Medulla oblongata (tissue), 1 donor: ENCODE measurements at regions not wholly inside any gene's neighbourhood (a gene's known extent, or its start where the extent isn't known, plus 50 kb on each side); places are given as distances from the start of the nearest gene placed in this dataset.

Experiments
- DNase-seq: peaks from one replicate; pipeline ENCODE4 v3.0.0-alpha.2; 2015; ENCODE audit errors: extremely low spot score

DNA sequence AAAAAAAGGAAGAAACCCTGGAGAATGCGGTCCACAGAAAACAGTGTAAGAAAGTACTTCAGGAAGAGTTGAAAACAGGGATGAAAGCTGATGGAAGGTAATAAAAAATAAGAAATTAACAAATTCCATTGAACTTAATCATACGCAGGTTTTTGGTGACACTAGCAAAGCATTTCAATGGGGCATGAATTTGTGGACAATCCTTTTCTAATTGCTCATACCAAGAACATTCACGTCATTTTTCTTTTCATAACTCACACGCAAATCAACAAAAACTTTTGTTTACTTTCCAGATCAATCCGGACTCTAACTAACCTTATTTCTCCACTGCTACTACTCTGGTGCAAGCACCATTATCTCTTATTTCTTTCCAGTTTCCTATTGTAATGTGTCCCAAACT, 1195.0 kb downstream of the SLITRK5 start:
- DNase-seq, result no peak

GRCh38 chr13:88883741-88884140, 1212.6 kb downstream of the SLITRK5 start:
- no peak for DNase-seq

DNA sequence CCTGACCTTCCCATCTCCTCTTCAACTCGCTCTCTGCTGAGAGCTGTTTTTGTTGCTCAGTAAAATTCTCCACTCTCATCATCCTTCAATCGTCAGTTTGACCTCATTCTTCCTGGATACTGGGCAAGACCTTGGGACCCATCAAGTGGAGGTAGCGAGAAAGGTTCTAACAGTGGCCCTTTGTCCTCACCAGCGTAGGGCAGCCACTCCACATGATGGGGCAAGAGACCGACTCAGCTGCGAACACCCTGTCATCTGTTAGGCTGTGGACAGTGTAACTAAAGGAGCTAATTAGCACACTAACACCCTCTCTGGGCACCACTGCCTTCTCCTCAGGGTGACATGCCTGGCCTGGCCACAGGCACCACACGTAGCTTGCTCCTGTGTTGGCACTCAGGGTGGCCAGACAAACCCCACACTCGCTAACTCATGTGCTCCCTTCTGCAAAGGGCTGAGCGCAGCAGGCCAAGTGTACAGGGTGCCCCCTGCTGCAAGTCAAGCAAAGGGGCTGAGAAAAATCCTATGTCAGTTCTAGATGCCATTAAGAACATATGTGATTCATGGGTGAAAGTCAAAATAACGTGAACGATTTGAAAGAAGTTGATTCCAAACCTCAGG, 1216.0 kb downstream of the SLITRK5 start:
- DNase-seq, result no peak

- DNase-seq, result no peak
Measured at GRCh38 chr13:88895261-88895941, 1224.2 kb downstream of the SLITRK5 start.

DNA sequence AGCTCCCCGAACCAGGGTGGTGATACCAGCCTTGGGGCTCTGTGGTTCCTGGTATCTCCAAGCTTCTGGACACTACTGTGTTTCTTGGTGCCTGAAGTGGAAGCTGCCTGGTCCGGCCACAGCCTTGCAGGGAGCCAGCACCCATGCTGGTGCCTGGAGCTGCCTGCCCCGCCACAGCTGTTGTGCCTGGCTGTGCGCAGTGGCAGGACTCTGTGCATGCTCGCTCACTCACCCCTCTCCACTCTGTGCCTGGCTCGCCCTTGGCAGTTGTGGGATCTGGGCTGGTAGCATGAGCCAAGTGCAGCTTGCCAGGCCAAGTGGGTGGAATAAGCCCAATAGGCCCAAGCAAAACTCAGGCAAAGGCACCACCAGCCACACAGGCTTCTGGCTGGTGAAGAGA, 1225.3 kb downstream of the SLITRK5 start:
- peak; percentile 23 for DNase-seq

DNA sequence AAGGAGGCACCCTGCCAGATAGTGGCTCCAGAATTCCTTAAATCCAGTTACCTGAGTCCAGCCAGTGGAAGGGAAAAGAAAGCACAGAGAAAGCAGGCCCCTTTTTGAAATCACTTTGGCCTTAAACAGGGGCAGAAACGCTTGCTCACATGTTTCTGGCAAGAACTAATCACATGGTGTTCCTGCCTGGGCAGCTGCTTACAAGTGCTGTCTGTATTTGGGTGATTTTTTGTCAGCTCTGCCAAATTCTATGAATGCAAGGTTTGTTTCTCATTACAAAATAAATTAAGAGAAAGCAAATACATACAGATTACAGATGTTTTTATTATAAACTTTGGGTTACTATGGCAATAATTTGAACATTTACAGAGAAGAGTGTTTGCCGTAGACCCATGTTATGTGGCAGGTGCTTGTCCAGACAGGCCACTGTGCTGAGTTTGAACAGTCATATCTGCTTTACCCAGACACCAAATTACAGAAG, 1237.8 kb downstream of the SLITRK5 start:
- peak; percentile 64 for DNase-seq

DNA sequence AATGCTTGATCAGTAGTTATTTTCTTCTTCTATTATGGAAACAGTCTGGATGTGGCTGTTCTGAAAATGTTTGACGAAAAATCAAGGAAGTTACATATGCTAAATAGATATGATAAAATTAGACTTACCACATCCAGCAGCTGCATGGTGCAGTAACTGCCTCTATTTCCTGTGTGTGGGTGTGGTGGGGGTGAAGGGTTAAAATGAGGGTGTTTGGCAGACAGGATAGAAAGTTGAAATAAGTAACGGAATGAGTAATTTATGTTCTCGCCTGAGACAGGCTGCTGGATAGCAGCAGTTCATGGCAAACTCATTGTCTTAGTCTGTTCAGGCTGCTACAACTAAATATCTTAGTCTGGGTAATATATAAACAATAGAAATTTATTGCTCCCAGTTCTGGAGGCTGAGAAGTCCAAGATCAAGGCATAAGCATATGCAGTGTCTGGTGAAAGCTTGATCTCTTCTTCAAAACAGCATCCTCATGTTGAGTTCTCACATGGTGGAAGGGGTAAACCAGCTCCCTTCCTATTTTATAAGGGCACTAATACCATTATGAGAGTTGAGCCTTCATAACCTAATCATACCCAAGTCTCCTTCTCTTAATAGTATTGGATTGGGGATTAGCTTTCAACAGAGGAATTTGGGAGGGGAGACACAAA, 1248.9 kb downstream of the SLITRK5 start:
- DNase-seq, result no peak

DNA sequence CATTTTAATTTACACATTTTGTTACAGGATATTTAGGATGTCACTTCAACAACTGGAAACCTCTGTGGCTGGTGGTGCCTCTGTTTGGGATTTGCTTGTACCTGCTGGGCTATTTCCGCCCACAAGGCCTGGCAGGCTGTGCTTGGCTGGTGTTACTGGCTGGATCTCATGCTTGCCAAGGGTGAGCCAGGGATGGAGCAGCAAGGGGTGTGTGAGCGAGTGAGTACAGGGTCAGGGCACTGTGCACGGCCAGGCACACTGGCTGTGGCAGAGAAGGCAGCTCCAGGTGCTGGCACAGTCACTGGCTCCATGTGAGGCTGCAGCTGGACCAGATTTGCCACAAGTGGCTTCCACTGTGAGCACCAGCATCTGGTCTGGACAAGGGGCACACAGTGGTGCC, 1254.8 kb downstream of the SLITRK5 start:
- no peak for DNase-seq

- DNase-seq, result no peak
Measured at GRCh38 chr13:88926890-88927502, 1255.8 kb downstream of the SLITRK5 start.

DNA sequence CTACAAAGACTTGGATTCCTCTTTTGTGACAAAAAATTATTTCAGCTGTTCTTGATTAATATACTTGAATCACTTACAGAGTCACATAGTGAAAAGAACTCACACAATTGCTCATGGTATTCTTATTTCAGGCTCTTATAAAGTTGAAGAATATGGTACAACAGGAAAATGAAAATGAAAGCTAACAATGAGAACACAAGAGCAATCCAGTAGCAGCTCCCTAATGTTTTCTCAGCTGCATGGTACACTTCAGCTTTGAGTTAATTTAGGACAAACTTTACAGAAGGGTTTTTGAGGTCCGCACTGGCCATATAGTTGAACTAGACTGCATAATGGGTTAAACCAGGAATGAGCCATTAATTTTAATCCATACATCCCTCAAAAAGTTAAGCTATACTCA, 1261.8 kb downstream of the SLITRK5 start:
- DNase-seq, result peak; percentile 2

- DNase-seq, result no peak
Measured at GRCh38 chr13:88937384-88937783, 1266.2 kb downstream of the SLITRK5 start.

DNA sequence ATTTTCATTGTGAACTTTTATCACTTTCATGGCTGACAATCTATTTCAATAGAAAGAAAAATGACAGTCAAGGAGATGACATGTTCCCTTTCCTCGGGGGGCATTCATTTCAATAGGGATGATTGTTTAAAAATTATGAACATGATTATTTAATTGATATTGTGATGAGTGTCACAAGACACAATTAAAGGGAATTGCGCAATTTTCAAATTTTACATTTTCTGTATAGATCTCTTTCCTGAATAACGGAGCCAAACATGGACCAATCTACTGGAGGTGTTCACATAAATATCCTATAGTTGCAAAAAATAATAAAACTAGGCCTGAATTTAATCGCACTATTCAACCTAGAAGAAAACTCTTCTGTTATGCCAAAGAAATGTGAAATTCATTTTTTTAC, 1274.6 kb downstream of the SLITRK5 start:
- DNase-seq, result no peak

GRCh38 chr13:88948501-88948900, 1277.3 kb downstream of the SLITRK5 start:
- DNase-seq, result no peak

- DNase-seq, result peak; percentile 6
Measured at GRCh38 chr13:88958821-88959220, 1287.7 kb downstream of the SLITRK5 start.

DNA sequence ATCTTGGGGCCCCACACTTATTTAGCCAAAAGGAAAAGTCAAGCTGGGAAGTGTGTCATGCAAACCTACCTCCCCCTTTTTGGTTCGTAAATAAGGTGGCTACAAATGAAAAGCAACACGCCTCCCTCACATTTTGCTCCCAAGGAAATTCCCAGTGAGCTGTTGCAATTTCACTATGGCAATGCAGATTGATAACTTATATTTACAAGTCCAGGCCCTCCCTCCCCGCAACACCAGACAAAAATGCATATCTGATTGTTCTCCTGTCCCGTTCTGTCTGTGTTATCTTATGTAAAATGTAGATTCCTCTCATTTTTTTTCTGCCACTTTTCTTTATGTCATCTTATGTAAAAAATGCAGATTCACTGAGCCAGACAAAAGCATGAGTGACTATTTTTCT, 1305.3 kb downstream of the SLITRK5 start:
- DNase-seq, result no peak

DNA sequence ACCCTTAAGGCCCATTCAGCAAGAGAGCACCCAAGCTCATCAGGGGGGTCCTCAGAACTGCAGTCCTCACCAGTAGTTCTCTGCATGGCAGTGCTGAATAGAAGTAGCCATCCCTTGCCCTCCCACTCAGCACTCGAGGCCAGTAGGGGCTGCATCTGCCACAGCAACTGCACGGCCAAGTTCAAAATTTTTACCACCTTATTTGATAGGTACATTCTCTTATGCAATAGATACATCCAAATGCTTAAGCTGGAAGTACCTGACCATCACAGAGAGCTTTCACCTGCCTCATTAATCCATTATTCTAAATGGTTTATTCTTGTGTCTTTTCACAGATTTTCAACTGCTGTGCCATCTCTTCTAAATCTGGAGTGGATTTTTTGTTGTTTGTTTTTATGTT, 1307.4 kb downstream of the SLITRK5 start:
- DNase-seq, result no peak

GRCh38 chr13:88979465-88980175, 1308.4 kb downstream of the SLITRK5 start:
- no peak for DNase-seq

DNA sequence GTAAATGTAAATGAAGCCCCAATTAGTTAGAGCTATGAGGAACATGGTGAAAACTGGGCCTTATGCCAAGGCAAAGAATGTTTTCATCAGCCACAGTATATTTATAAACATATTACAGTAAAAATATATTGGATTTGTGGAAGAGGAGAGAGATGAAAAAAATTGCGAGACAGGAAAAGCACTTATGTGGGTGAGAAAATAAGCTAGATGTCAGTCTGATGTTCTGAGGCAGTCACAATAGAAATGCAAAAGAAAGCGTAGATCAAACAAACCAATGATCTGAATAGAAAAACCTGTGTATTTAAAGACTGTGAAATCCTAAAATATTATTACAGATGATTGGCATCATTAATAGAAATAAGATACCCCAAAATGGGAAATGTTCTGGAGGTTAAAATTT, 1332.5 kb downstream of the SLITRK5 start:
- DNase-seq, result no peak

DNA sequence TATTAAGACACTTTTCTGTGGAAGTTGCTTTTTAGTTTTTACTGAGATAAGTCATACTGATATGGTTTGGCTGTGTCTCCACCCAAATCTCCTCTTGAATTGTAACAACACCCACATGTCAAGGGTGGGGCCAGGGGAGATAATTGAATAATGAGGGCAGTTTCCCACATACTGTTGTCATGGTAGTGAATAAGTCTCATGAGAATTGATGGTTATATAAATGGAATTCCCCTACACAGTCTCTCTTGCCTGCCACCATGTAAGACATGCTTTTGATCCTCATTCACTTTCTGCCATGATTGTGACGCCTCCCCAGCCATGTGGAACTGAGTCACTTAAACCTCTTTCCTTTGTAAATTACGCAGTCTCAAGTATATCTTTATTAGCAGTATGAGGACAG, 1340.4 kb downstream of the SLITRK5 start:
- DNase-seq, result no peak

DNA sequence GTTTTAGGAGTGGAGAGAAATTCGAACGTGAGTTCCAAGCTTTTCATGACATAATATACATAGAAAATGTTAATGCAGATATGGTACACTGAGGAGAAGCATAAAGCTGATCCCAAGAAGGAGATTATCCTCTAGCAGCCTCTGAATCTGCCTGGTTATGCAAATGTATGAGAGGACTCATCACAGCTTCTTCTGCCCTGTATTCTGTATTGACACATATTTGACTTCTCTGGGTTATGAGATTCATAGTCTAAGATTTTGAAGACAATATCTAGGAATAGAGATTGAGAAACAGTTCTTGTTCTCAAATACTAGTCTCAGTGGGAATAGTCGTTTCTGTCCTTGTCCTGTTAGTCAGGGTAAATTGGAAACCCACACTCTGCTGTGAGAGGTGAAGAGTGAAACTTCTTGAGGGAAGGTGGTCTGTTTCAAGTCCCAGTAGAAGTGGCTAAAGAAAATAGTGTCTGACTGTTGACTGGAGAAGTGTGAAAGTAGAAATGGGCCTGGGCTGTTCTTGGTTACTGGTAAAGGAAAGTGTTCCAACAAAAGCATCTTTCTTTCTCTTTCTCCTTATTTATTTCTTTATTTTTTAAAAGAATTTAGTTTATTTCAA, 1356.6 kb downstream of the SLITRK5 start:
- DNase-seq, result no peak

DNA sequence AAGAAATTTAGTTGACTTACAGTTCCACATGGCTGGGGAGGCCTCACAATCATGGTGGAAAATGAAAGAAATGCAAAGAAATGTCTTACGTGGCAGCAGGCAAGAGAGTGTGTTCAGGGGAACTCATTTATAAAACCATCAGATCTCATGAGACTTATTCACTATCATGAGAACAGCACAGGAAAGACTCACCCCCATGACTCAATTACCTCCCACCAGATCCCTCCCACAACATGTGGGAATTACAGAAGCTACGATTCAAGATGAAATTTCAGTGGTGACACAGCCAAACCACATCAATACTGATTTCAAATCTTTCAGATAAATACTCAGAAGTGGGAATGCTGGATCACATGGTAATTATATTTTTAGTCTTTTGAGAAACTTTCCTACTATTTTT, 1357.9 kb downstream of the SLITRK5 start:
- no peak for DNase-seq

DNA sequence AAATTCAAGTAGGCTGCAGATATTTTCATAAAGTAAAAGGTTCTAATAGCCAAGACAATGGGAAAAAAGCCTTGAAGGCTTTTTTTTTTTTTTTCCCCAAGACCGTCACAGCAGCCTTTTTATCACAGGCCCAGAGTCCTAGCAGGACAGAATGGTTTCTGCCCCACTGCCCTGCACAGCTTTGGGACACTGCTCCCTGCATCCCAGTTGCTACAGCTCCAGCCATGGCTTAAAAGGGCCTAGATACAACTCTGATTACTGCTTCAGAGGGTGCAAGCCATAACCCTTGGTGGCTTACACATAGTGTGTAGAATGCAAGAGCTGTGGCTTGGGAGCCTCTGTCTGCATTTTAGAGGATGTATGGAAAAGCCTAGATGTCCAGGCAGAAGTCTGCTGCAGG, 1362.8 kb downstream of the SLITRK5 start:
- DNase-seq, result no peak
